AG09319 (cell line): ENCODE measurements at regions not wholly inside any gene's neighbourhood (a gene's known extent, or its start where the extent isn't known, plus 50 kb on each side); places are given as distances from the start of the nearest gene placed in this dataset.

ENCODE experiments used
- DNase-seq: peaks from one replicate; pipeline ENCODE4 v3.0.0-alpha.2; 2010; ENCODE audit warnings: low read depth; ENCODE audit errors: extremely low read depth
- CTCF ChIP-seq: IDR thresholded peaks from 2 replicates; pipeline ENCODE4 v1.5.1; 2011; ENCODE audit warnings: low read depth, mild to moderate bottlenecking, inconsistent platforms, low read length, moderate library complexity

GRCh38 chr9:135209852-135210251, 122.4 kb downstream of the OLFM1 start:
- DNase-seq = no peak
- TF ChIP-seq CTCF = no peak

GRCh38 chr9:135210676-135211523, 123.4 kb downstream of the OLFM1 start:
- no peak for DNase-seq
- no peak for TF ChIP-seq CTCF

GRCh38 chr9:135211524-135211890, 124.0 kb downstream of the OLFM1 start:
- no peak for DNase-seq
- TF ChIP-seq CTCF = no peak

GRCh38 chr9:135212961-135213360, 125.5 kb downstream of the OLFM1 start:
- no peak for DNase-seq
- TF ChIP-seq CTCF = no peak

- no peak for DNase-seq
- no peak for TF ChIP-seq CTCF
Observed at GRCh38 chr9:135213566-135213965, 126.1 kb downstream of the OLFM1 start.

GRCh38 chr9:135214054-135214640, 126.7 kb downstream of the OLFM1 start:
- no peak for DNase-seq
- TF ChIP-seq CTCF = no peak

GRCh38 chr9:135214706-135215105, 127.2 kb downstream of the OLFM1 start:
- DNase-seq = no peak
- TF ChIP-seq CTCF = no peak
